ENCODE measurements at regions not wholly inside any gene's neighbourhood (a gene's known extent, or its start where the extent isn't known, plus 50 kb on each side); places are given as distances from the start of the nearest gene placed in this dataset.

- no peak for DNase-seq
Observed at GRCh38 chr4:126719852-126720251, 912.9 kb upstream of the INTU start.

- peak; percentile 7 to 51 for DNase-seq
Observed at GRCh38 chr4:126725906-126726305, 906.9 kb upstream of the INTU start.

- no peak for DNase-seq
Observed at GRCh38 chr4:126727461-126727860, 905.3 kb upstream of the INTU start.

GRCh38 chr4:126731062-126731461, 901.7 kb upstream of the INTU start:
- no peak for DNase-seq

- no peak for DNase-seq
Observed at GRCh38 chr4:126733301-126733700, 899.5 kb upstream of the INTU start.

GRCh38 chr4:126734465-126734864, 898.3 kb upstream of the INTU start:
- no peak for DNase-seq

GRCh38 chr4:126735294-126736132, 897.2 kb upstream of the INTU start:
- no peak for DNase-seq

GRCh38 chr4:126736133-126736518, 896.6 kb upstream of the INTU start:
- DNase-seq, result no peak

- DNase-seq, result no peak
Observed at GRCh38 chr4:126737899-126738526, 894.7 kb upstream of the INTU start.

GRCh38 chr4:126738527-126738923, 894.2 kb upstream of the INTU start:
- no peak for DNase-seq

GRCh38 chr4:126738926-126739325, 893.8 kb upstream of the INTU start:
- no peak for DNase-seq

GRCh38 chr4:126740687-126741086, 892.1 kb upstream of the INTU start:
- no peak for DNase-seq

- DNase-seq, result no peak
Observed at GRCh38 chr4:126742048-126742447, 890.7 kb upstream of the INTU start.

- no peak for DNase-seq
Observed at GRCh38 chr4:126742885-126743284, 889.9 kb upstream of the INTU start.

GRCh38 chr4:126748736-126749135, 884.0 kb upstream of the INTU start:
- no peak for DNase-seq

- DNase-seq, result no peak
Observed at GRCh38 chr4:126750723-126751122, 882.0 kb upstream of the INTU start.

- DNase-seq, result no peak
Observed at GRCh38 chr4:126752126-126752525, 880.6 kb upstream of the INTU start.

- no peak for DNase-seq
Observed at GRCh38 chr4:126752702-126753101, 880.1 kb upstream of the INTU start.

GRCh38 chr4:126753592-126753991, 879.2 kb upstream of the INTU start:
- no peak for DNase-seq

- DNase-seq, result no peak
Observed at GRCh38 chr4:126755506-126755905, 877.3 kb upstream of the INTU start.

- no peak for DNase-seq
Observed at GRCh38 chr4:126756050-126756829, 876.5 kb upstream of the INTU start.

GRCh38 chr4:126757219-126757618, 875.5 kb upstream of the INTU start:
- DNase-seq, result no peak

- DNase-seq, result no peak
Observed at GRCh38 chr4:126758493-126758892, 874.3 kb upstream of the INTU start.

All from NCI-H446 (cell line).